Lung (tissue), 11 donors: ENCODE measurements at regions not wholly inside any gene's neighbourhood (a gene's known extent, or its start where the extent isn't known, plus 50 kb on each side); places are given as distances from the start of the nearest gene placed in this dataset.

Experiments used
- ATAC-seq: fragments of 200-7000 bp; cut with Tn5 transposase; one replicate; pipeline ENCODE4 v1.9.1; 2020; ENCODE audit warnings: moderate number of reproducible peaks; ENCODE audit not compliant: insufficient read depth, low FRiP score
- DNase-seq, 3 donors: peaks; one replicate each; pipeline ENCODE4 v3.0.0-alpha.2; 2013 to 2017
- H3K27ac ChIP-seq, 2 donors: one replicate each; pipeline ENCODE4 v1.5.1; 2013; ENCODE audit warnings: mild to moderate bottlenecking in 2 of 2, moderate library complexity in 2 of 2, control low read depth in 1 of 2, inconsistent platforms in 1 of 2, low read depth in 1 of 2, low read length in 1 of 2
- H3K27me3 ChIP-seq, 3 donors: one replicate each; pipeline ENCODE4 v1.5.1; 2013; ENCODE audit warnings: low read length in 2 of 3; ENCODE audit not compliant: control insufficient read depth in 3 of 3, insufficient read depth in 3 of 3
- H3K36me3 ChIP-seq, 4 donors: one replicate each; pipeline ENCODE4 v1.5.1; 2013; ENCODE audit warnings: low read length in 4 of 4, mild to moderate bottlenecking in 1 of 4, moderate library complexity in 1 of 4; ENCODE audit not compliant: control insufficient read depth in 4 of 4, insufficient read depth in 4 of 4
- H3K4me1 ChIP-seq, 5 donors: one replicate each; pipeline ENCODE4 v1.5.1; 2013; ENCODE audit warnings: low read length in 5 of 5, mild to moderate bottlenecking in 2 of 5, moderate library complexity in 1 of 5; ENCODE audit not compliant: control insufficient read depth in 5 of 5, insufficient read depth in 5 of 5
- H3K4me3 ChIP-seq: one replicate; pipeline ENCODE4 v1.5.1; 2013; ENCODE audit warnings: mild to moderate bottlenecking, control low read depth, moderate library complexity
- H3K9ac ChIP-seq, 2 donors: one replicate each; pipeline ENCODE4 v1.5.1; 2013; ENCODE audit warnings: low read length in 2 of 2, control low read depth in 1 of 2; ENCODE audit not compliant: insufficient read depth in 1 of 2
- H3K9me3 ChIP-seq, 4 donors: one replicate each; pipeline ENCODE4 v1.5.1; 2013; ENCODE audit warnings: low read length in 3 of 4, mild to moderate bottlenecking in 1 of 4, moderate library complexity in 1 of 4; ENCODE audit not compliant: control insufficient read depth in 4 of 4, insufficient read depth in 3 of 4
- WGBS, 2 donors: extraction: QIAGEN DNeasy Blood & Tissue Kit; methylation state at CpG; one replicate each; pipeline ENCODE4 v1.1.7; 2013; 5-methylcytosine and 5-hydroxymethylcytosine counted together
- TF ChIP-seq, protein P1 (sequence below): IDR thresholded peaks from 2 replicates; pipeline ENCODE4 v1.5.1; 2012; ENCODE audit warnings: mild to moderate bottlenecking; ENCODE audit errors: control extremely low read depth, extremely low read depth
- donor health status: control.
- donor health status: control.
- donor health status: Bipolar disorder and iron deficiency.
- donor health status: healthy.
- donor health status: DM: yes; HTN: yes; CAD: no.

DNA sequence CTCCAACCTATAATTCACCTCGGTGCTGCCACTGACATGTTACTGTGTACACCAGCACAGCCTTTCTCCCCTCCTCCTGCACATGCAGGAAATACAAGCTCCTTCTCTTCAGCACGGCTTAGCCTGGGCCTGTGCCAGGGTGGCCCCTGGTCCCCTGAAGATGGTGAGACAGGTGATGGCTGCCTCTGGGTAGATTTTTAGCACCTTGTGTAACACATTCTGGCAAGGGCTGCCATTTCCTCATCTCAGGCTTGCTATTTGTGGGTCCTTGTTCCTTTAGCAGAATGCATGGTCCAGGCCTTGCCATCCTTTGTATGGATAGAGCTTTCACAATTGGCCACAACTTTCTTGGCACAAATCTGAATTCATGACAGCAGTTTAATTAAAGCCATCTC, 151.3 kb downstream of the CDC5L start:
- Histone ChIP-seq H3K27me3 (no peaks in the 10 kb centered on the region), H3K9me3 (peaks cover 0 to 3% (median 0%) of the 10 kb centered on the region in 4 donors), H3K9ac (no peak overlapping the region), H3K27ac (no peak overlapping the region), H3K4me1 (no peaks in the 10 kb centered on the region), H3K36me3 (no peaks in the 10 kb centered on the region), H3K4me3 (no peak overlapping the region)
- no peak for DNase-seq
- TF ChIP-seq, protein P1, sequence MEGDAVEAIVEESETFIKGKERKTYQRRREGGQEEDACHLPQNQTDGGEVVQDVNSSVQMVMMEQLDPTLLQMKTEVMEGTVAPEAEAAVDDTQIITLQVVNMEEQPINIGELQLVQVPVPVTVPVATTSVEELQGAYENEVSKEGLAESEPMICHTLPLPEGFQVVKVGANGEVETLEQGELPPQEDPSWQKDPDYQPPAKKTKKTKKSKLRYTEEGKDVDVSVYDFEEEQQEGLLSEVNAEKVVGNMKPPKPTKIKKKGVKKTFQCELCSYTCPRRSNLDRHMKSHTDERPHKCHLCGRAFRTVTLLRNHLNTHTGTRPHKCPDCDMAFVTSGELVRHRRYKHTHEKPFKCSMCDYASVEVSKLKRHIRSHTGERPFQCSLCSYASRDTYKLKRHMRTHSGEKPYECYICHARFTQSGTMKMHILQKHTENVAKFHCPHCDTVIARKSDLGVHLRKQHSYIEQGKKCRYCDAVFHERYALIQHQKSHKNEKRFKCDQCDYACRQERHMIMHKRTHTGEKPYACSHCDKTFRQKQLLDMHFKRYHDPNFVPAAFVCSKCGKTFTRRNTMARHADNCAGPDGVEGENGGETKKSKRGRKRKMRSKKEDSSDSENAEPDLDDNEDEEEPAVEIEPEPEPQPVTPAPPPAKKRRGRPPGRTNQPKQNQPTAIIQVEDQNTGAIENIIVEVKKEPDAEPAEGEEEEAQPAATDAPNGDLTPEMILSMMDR: no peak
- ATAC-seq: no peak
- 33 to 42% methylated on average over 1 to 2 of the region's 2 CpGs for WGBS, 2 donors

DNA sequence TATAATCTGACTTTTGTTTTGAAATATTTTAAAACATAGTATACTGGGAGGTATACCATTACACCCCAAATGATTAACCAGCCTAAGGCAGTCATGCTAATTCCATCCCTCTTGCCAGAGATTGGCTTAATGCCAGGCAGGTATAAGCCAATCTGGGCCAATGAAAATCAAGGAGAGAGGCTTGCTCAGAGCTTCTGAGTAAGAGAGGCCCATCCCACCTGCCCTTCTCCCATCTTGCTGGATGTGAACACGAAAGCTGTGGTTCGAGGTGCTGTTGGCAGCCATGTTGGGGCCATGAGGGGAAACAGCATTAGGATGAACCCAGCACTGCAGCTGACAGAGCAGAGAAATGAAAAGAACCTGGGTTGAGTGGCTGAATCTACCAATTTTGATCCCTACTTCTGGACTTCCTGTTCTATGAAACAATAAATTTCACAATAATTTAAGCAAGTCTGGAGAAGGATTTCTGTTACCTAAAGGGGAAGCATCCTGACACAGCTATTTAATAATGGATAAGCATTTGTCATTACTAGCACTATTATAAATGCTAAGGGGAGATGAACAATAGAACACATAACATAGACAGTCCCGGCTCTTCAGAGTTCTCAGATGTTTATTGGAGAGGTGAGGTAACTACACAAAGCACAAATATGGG, 152.3 kb downstream of the CDC5L start:
- ATAC-seq: no peak
- Histone ChIP-seq H3K4me1 (no peaks in the 10 kb centered on the region), H3K27me3 (no peaks in the 10 kb centered on the region)

DNA sequence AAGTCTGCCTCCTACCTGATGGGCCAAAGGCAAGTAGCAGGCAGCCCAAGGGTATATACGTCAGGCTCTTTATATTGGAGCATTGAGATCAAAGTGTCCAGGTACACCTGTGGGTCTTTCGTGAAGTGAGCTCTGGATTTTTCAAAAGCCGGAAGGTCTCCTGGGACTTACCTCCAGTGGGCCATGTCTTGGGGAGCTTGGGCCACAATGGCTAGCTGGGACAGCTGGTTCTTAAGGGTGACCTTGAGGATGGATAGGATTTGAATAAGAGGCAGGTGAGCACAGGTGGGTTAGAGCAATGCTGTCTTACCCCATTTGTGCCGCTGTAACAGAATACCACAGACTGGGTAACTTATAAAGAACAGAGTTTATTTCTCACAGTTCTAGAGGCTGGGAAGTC, 153.4 kb downstream of the CDC5L start:
- TF ChIP-seq, protein P1: no peak
- Histone ChIP-seq H3K4me3 (no peak overlapping the region), H3K27ac (no peak overlapping the region), H3K9me3 (peaks cover 0 to 3% (median 0%) of the 10 kb centered on the region in 4 donors), H3K36me3 (no peaks in the 10 kb centered on the region), H3K27me3 (no peaks in the 10 kb centered on the region), H3K9ac (no peak overlapping the region), H3K4me1 (no peaks in the 10 kb centered on the region)
- DNase-seq (no peak), ATAC-seq (no peak)
- 96 to 98% methylated on average over 4 of the region's 4 CpGs for WGBS, 2 donors

More for the DNA sequence above, 152.3 kb downstream of the CDC5L start:
- Histone ChIP-seq H3K36me3 (no peaks in the 10 kb centered on the region), H3K27ac (no peak overlapping the region), H3K4me3 (no peak overlapping the region), H3K9ac (no peak overlapping the region), H3K9me3 (peaks cover 0 to 3% (median 0%) of the 10 kb centered on the region in 4 donors)
- TF ChIP-seq, protein P1: no peak
- DNase-seq: no peak
- WGBS, 2 donors: 86 to 92% methylated on average over 3 of the region's 3 CpGs
